ENCODE measurements at regions not wholly inside any gene's neighbourhood (a gene's known extent, or its start where the extent isn't known, plus 50 kb on each side); places are given as distances from the start of the nearest gene placed in this dataset.
"Not testable (repeated sequence)": the region's sequence is repeated elsewhere in the genome, so short reads cannot be mapped to it uniquely, and the experiment has no call there.

DNA sequence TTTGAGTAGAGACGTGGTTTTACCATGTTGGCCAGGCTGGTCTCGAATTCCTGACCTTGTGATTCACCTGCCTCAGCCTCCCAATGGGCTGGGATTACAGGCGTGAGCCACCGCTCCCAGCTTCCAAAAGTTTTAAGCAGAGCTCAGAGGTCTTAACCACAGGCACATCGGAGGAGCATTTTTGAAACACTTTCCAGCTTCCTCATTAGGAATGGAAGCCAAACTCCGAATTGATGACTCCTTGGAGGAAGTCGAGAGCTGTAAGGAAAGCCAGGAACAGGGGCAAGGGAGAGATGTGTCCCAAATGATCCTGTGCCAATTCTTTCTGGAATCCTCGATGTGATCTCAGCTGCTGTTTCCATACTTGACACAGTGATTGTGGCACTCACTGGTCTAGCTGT, 56.2 kb upstream of the CCZ1B start:
- H3K27me3 ChIP-seq; H3K4me3 ChIP-seq; DNase-seq; H3K9me3 ChIP-seq; H3K4me1 ChIP-seq; H3K27ac ChIP-seq; intact Hi-C loops (cut with DNase I); H3K36me3 ChIP-seq: not testable (repeated sequence)
- WGBS, 2 donors: 72 to 81% methylated on average over 8 of the region's 8 CpGs

DNA sequence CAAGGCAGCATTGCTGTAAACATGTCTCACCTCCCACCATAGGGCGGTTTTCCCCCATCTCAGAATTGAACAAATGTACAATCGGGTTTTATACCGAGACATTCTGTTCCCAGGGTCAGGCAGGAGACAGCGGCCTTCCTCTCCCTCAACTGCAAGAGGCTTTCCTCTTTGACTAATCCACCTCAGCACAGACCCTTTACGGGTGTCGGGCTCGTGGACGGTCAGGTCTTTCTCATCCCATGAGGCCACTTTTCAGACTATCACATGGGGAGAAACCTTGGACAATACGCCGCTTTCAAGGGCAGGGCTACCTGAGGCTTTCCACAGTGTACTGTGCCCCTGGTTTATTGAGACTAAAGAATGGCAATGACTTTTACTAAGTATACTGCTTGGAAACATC, 57.7 kb upstream of the CCZ1B start:
- H3K27ac ChIP-seq; intact Hi-C loops (cut with DNase I); H3K27me3 ChIP-seq; H3K4me1 ChIP-seq; H3K4me3 ChIP-seq; H3K9me3 ChIP-seq; DNase-seq; H3K36me3 ChIP-seq: not testable (repeated sequence)
- 88 to 90% methylated on average over 10 of the region's 10 CpGs for WGBS, 2 donors

DNA sequence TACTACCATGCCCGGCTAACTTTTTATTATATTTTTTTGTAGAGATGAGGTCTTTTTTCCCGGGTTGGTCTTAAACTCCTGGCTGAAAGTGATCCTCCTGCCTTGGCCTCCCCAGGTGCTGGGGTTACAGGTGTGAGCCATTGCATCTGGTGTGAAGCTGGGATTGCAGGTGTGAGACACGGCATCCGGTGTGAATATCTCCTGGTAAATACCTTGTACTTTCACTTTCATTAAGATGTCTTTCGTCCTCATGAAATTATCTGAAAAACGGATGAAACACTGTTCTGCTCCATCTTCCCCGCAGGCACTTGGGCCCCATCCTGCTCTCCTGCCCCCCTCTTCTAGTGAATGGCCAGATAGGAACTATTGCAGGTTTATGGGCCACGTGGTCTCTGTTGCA, 60.1 kb upstream of the CCZ1B start:
- H3K4me3 ChIP-seq: no peak overlapping the region
- no peaks in the 10 kb centered on the region for H3K4me1 ChIP-seq
- no peak overlapping the region for H3K27ac ChIP-seq
- H3K9me3 ChIP-seq: no peaks in the 10 kb centered on the region
- no peaks in the 10 kb centered on the region for H3K27me3 ChIP-seq
- no peak for DNase-seq
- TF ChIP-seq, protein P1, sequence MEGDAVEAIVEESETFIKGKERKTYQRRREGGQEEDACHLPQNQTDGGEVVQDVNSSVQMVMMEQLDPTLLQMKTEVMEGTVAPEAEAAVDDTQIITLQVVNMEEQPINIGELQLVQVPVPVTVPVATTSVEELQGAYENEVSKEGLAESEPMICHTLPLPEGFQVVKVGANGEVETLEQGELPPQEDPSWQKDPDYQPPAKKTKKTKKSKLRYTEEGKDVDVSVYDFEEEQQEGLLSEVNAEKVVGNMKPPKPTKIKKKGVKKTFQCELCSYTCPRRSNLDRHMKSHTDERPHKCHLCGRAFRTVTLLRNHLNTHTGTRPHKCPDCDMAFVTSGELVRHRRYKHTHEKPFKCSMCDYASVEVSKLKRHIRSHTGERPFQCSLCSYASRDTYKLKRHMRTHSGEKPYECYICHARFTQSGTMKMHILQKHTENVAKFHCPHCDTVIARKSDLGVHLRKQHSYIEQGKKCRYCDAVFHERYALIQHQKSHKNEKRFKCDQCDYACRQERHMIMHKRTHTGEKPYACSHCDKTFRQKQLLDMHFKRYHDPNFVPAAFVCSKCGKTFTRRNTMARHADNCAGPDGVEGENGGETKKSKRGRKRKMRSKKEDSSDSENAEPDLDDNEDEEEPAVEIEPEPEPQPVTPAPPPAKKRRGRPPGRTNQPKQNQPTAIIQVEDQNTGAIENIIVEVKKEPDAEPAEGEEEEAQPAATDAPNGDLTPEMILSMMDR (IDR thresholded peaks at IDR 0.05): no peak
- TF ChIP-seq EP300 (IDR thresholded peaks at IDR 0.05) (no peak), POLR2AphosphoS5 (IDR thresholded peaks at IDR 0.05) (no peak), POLR2A (IDR thresholded peaks at IDR 0.05) (no peak)
- WGBS, 2 donors: 73 to 89% methylated on average over 8 of the region's 8 CpGs
- intact Hi-C loops (cut with DNase I): no loop called here
- H3K36me3 ChIP-seq: no peaks in the 10 kb centered on the region

DNA sequence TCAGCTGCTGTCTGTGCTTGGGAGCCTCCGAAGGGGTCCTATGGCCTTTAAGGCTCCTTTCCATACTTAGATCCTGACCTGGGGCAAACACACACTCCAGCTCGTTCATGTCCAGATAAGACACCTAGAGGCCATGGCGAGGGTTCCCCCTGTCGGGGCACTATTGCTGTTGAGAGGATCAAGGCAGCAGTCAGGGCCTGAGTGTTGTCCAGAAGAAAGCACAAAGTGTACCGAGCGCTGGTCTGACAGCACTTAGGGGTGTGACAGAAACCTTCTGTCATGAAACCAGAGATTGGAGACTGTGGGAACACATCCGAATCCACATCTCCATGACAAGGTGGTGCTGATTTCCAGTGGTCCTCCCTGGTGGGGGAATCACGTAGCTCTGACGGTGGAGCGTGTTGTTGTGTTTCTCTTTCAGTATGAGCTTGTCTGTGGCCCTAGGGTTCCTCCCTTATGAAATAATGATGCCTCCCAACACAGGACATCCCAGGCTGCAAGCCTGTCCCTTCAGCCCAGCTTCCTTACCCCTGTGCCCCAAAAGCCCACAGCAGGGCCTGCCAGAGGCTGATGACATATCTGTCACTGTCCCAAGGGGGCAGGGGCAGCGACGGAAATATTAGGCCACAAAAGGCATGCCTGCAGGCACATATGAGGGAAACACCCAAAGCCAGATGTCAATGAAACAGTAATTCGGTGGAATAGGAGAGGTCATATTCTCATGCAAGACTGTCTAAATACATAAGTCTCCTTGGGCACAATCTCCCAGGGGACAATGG, 62.4 kb upstream of the CCZ1B start:
- 89 to 91% methylated on average over 13 of the region's 13 CpGs for WGBS, 2 donors
- H3K27ac ChIP-seq; H3K9me3 ChIP-seq; H3K4me1 ChIP-seq; H3K4me3 ChIP-seq; DNase-seq; H3K36me3 ChIP-seq; H3K27me3 ChIP-seq; intact Hi-C loops (cut with DNase I): not testable (repeated sequence)

DNA sequence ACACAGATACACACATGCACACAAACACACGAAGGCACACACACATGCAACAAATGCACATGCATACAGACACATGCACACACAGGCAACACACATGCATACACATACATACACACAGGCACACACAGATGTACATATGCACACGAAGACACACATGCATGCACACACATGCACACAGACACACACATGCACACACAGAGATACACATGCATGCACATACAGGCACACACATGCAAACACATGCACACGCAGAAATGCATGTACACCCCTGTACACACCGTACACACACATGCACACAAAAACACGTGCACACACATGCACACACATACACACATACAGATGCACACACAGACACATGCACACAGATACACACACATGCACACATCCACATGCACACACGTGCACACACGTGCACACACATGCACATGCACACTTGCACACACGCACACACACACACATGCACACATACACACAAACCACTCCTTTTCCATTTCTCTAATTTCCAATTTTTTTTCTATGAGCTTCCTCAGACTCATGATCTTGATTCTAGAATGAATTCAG, 63.3 kb upstream of the CCZ1B start:
- H3K27me3 ChIP-seq: no peaks in the 10 kb centered on the region
- intact Hi-C loops (cut with DNase I): no loop called here
- no peak for TF ChIP-seq EP300 (IDR thresholded peaks at IDR 0.05)
- TF ChIP-seq POLR2A (IDR thresholded peaks at IDR 0.05): no peak
- no peak for TF ChIP-seq POLR2AphosphoS5 (IDR thresholded peaks at IDR 0.05)
- TF ChIP-seq, protein P1 (IDR thresholded peaks at IDR 0.05): no peak
- H3K4me3 ChIP-seq: no peak overlapping the region
- H3K4me1 ChIP-seq: no peaks in the 10 kb centered on the region
- no peaks in the 10 kb centered on the region for H3K36me3 ChIP-seq
- WGBS, 2 donors: 89 to 94% methylated on average over 8 of the region's 8 CpGs
- H3K27ac ChIP-seq: no peak overlapping the region
- no peak for DNase-seq
- H3K9me3 ChIP-seq: no peaks in the 10 kb centered on the region

DNA sequence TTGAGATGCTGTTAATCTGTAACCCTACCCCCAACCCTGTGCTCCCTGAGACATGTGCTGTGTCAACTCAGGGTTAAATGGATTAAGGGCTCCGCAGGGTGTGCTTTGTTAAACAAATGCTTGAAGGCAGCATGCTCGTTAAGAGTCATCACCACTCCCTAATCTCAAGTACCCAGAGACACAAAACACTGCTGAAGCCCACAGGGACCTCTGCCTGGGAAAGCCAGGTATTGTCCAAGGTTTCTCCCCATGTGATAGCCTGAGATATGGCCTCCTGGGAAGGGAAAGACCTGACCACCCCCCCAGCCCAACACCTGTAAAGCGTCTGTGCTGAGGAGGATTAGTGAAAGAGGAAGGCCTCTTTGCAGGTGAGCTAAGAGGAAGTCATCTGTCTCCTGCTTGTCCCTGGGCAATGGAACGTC, 76.0 kb upstream of the CCZ1B start:
- intact Hi-C loops (cut with DNase I); H3K27ac ChIP-seq; H3K4me1 ChIP-seq; DNase-seq; H3K4me3 ChIP-seq; H3K27me3 ChIP-seq; H3K36me3 ChIP-seq; H3K9me3 ChIP-seq: not testable (repeated sequence)
- 13 to 37% methylated on average over 4 of the region's 4 CpGs for WGBS, 2 donors

DNA sequence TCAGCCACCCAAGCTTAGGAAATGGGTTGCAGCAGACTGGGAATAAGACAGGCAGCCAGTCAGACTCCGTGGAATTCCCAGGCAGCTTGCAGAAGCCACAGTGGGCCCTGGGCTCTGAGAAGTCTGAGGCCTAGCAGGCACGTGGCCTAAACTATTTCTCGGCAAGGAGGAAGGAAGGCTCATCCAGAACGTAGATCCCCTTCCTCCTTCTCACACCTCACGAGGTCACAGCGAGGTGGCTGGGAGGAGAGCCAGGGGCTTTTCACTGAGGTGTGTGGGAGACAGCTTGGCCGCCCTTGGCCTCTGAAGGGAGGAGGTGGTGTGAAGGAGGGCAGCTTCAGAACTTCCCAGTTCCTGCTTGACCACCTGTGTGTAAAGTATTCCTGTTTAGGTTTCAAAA, 77.2 kb upstream of the CCZ1B start:
- 78 to 85% methylated on average over 7 of the region's 7 CpGs for WGBS, 2 donors

DNA sequence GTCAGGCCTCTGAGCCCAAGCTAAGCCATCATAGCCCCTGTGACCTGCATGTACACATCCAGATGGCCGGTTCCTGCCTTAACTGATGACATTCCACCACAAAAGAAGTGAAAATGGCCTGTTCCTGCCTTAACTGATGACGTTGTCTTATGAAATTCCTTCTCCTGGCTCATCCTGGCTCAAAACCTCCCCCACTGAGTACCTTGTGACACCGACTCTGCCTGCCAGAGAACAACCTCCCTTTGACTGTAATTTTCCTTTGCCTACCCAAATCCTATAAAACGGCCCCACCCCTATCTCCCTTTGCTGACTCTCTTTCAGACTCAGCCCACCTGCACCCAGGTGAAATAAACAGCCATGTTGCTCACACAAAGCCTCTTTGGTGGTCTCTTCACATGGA, 77.7 kb upstream of the CCZ1B start:
- H3K9me3 ChIP-seq; H3K4me1 ChIP-seq; intact Hi-C loops (cut with DNase I); H3K27ac ChIP-seq; H3K27me3 ChIP-seq; H3K36me3 ChIP-seq; H3K4me3 ChIP-seq; DNase-seq: not testable (repeated sequence)
- 57 to 76% methylated on average over 4 of the region's 4 CpGs for WGBS, 2 donors

More for the DNA sequence above, 77.2 kb upstream of the CCZ1B start:
- H3K27me3 ChIP-seq; H3K4me1 ChIP-seq; intact Hi-C loops (cut with DNase I); H3K36me3 ChIP-seq; H3K27ac ChIP-seq; DNase-seq; H3K9me3 ChIP-seq; H3K4me3 ChIP-seq: not testable (repeated sequence)

Measured in sigmoid colon (tissue), 6 donors.